Left lung (tissue), 4 donors: ENCODE measurements at regions not wholly inside any gene's neighbourhood (a gene's known extent, or its start where the extent isn't known, plus 50 kb on each side); places are given as distances from the start of the nearest gene placed in this dataset.

ENCODE experiments used
- ATAC-seq: fragments of 200-7000 bp; cut with Tn5 transposase; one replicate; pipeline ENCODE4 v1.9.1; 2020; ENCODE audit warnings: moderate library complexity
- DNase-seq, 4 donors: peaks; one replicate each; pipeline ENCODE4 v3.0.0-alpha.2; 2013 to 2020
- H3K27ac ChIP-seq, 2 donors: fragments of 200-600 bp; sonication (generic) in 1 of 2; one replicate each; pipeline versions ENCODE4 v1.5.0 to v1.8.0; 2020 to 2021
- H3K27me3 ChIP-seq, 2 donors: fragments of 200-600 bp; sonication (generic) in 1 of 2; one replicate each; pipeline versions ENCODE4 v1.5.0 to v1.8.0; 2020 to 2021
- H3K36me3 ChIP-seq, 2 donors: fragments of 200-600 bp; sonication (generic) in 1 of 2; one replicate each; pipeline versions ENCODE4 v1.5.0 to v1.8.0; 2020 to 2021
- H3K4me1 ChIP-seq, 2 donors: fragments of 200-600 bp; one replicate each; pipeline ENCODE4 v1.8.0; 2021
- H3K4me3 ChIP-seq, 2 donors: fragments of 200-600 bp; sonication (generic) in 1 of 2; one replicate each; pipeline versions ENCODE4 v1.5.0 to v1.8.0; 2020 to 2021; ENCODE audit warnings: mild to moderate bottlenecking in 1 of 2
- H3K9me3 ChIP-seq, 2 donors: fragments of 200-600 bp; sonication (generic) in 1 of 2; one replicate each; pipeline versions ENCODE4 v1.5.0 to v1.8.0; 2020 to 2021
- intact Hi-C, 2 donors: fragments of 100-400 bp; cut with DNase I; formaldehyde crosslinking; loops; one replicate each; pipeline versions ENCODE4 v1.11.2 to v1.14.2; 2022
- TF ChIP-seq, protein P1 (sequence below), 2 donors: fragments of 200-600 bp; sonication (generic) in 1 of 2; IDR thresholded peaks; one replicate each; pipeline versions ENCODE4 v1.5.0 to v1.8.0; 2021; ENCODE audit warnings: antibody characterized with exemption in 2 of 2
- donor health status: DM: no; HTN: yes; CAD: no.
- donor health status: DM: no; HTN: no; CAD: no.

DNA sequence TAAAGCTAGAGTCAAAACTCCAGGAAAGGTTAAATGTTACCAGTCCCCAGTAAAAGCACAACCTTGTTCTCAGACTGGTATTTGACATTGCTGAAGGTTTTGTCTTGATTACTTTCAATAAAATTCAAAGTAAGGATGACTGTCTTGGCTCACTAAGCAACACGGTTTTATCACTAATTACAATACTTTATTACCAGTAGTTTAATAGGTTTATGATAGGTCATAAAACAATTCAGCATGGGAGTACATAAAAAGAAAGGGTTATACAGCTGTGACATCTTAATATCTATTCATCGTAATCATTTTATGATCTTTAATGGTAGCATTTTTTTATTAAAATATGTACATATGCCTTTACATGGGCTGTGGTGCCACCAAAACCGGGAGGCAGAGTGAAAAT is 370.7 kb upstream of the IRX2 start:
- intact Hi-C loops: no loop called here
- Histone ChIP-seq H3K36me3 (no peaks in the 10 kb centered on the region), H3K4me1 (no peaks in the 10 kb centered on the region), H3K4me3 (no peak overlapping the region), H3K27me3 (peaks cover 0 to 49% of the 10 kb centered on the region in 2 donors), H3K27ac (no peak overlapping the region), H3K9me3 (no peaks in the 10 kb centered on the region)
- ATAC-seq (no peak), DNase-seq (no peak)
- TF ChIP-seq, protein P1, sequence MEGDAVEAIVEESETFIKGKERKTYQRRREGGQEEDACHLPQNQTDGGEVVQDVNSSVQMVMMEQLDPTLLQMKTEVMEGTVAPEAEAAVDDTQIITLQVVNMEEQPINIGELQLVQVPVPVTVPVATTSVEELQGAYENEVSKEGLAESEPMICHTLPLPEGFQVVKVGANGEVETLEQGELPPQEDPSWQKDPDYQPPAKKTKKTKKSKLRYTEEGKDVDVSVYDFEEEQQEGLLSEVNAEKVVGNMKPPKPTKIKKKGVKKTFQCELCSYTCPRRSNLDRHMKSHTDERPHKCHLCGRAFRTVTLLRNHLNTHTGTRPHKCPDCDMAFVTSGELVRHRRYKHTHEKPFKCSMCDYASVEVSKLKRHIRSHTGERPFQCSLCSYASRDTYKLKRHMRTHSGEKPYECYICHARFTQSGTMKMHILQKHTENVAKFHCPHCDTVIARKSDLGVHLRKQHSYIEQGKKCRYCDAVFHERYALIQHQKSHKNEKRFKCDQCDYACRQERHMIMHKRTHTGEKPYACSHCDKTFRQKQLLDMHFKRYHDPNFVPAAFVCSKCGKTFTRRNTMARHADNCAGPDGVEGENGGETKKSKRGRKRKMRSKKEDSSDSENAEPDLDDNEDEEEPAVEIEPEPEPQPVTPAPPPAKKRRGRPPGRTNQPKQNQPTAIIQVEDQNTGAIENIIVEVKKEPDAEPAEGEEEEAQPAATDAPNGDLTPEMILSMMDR (IDR thresholded peaks at IDR 0.05): no peak

DNA sequence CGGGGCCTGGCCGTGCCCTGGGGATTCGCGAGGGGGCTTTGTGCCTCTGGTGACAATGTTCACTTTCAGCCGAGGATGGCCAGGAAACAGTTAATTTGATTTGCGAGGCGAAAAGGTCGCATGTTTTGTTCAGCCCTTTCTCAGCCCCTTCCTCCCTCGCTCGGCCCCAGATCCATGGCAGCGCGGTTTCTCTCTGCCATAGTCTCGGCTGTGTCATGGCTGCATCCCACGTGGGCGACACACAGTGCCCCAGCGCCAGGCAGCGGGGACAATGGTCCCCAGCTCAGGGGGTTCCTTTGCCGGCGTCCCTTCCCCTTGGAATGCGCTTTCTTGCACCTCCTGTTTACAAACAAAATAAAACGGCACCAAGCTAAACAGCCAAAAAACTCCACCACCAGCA is 370.3 kb upstream of the IRX2 start:
- no peak overlapping the region for H3K27ac ChIP-seq
- DNase-seq: no peak
- H3K4me1 ChIP-seq: no peaks in the 10 kb centered on the region
- TF ChIP-seq, protein P1 (IDR thresholded peaks at IDR 0.05): no peak
- ATAC-seq: no peak
- H3K9me3 ChIP-seq: no peaks in the 10 kb centered on the region
- no peak overlapping the region for H3K4me3 ChIP-seq
- intact Hi-C loops: no loop called here
- H3K36me3 ChIP-seq: no peaks in the 10 kb centered on the region
- peaks cover 0 to 53% of the 10 kb centered on the region in 2 donors for H3K27me3 ChIP-seq

DNA sequence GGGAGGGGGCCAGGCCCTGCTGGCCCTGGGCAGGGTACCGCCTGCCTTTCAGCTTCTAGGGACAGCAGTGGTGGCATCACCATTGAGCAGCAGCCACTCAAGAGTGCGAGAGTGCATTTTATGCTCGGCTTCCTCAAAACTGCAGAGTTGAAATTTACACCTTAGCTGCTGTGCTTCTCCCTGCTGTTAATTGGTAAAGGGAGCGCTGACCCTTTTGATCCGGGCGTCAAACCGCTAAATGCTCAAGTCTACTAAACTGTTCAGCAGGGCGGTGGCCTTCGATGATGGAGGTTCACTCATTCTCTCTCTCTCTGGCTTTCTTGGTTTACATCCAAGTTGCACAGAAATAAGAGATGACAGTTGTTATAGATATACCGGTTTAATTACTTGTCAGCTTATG is 368.6 kb upstream of the IRX2 start:
- no peak for ATAC-seq
- H3K27ac ChIP-seq: no peak overlapping the region
- DNase-seq: no peak
- H3K4me3 ChIP-seq: no peak overlapping the region
- peaks cover 0 to 70% of the 10 kb centered on the region in 2 donors for H3K27me3 ChIP-seq
- TF ChIP-seq, protein P1 (IDR thresholded peaks at IDR 0.05): no peak
- no peaks in the 10 kb centered on the region for H3K36me3 ChIP-seq
- no peaks in the 10 kb centered on the region for H3K4me1 ChIP-seq
- no peaks in the 10 kb centered on the region for H3K9me3 ChIP-seq
- intact Hi-C loops: no loop called here

DNA sequence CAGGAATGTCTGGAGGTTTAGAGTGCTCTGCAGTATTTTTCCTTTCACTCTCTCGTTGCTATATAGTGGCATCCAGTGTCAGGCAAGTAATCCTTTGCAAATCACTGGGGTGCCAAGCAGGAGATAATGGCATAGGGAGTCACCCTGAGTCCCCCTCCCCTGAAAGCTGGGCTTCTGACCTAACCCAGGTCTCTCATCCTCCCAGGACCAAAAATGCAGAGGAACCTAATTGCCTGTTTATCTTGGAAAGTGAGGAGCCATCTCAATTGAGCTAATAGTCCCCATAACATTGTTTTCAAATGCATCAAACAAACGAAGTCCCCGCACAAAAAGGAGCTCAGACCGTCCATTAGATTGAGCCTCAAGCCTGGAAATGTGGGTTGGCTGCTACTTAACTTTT is 368.0 kb upstream of the IRX2 start:
- H3K4me3 ChIP-seq: no peak overlapping the region
- TF ChIP-seq, protein P1 (IDR thresholded peaks at IDR 0.05): no peak
- no peaks in the 10 kb centered on the region for H3K4me1 ChIP-seq
- ATAC-seq: no peak
- no peaks in the 10 kb centered on the region for H3K36me3 ChIP-seq
- no peak for DNase-seq
- peaks cover 0 to 75% of the 10 kb centered on the region in 2 donors for H3K27me3 ChIP-seq
- no peak overlapping the region for H3K27ac ChIP-seq
- no peaks in the 10 kb centered on the region for H3K9me3 ChIP-seq
- intact Hi-C loops: no loop called here

DNA sequence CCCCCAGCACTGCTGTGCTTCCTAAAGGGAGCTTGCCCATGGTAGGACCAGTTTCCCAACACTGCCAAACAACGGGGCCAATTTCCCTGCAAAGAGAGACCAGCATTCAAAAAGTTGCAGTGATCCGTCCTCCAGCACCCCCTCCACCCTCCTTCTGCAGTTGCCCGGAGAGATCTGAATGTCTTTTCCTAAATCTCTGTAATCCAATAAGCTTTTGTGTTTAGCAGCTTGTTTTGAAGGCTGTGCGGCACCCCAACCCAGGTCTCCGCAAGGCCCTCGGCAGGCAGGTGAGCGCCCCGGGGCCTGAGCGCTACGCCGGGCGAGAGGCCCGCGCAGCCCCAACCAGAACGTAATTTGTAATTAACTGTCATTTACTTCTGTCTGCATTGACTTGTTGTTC is 366.9 kb upstream of the IRX2 start:
- Histone ChIP-seq H3K27me3 (peaks cover 0 to 79% of the 10 kb centered on the region in 2 donors), H3K4me1 (no peaks in the 10 kb centered on the region), H3K27ac (no peak overlapping the region), H3K36me3 (no peaks in the 10 kb centered on the region), H3K4me3 (no peak overlapping the region), H3K9me3 (no peaks in the 10 kb centered on the region)
- TF ChIP-seq, protein P1 (IDR thresholded peaks at IDR 0.05): no peak
- no peak for ATAC-seq
- DNase-seq: no peak
- intact Hi-C loops: no loop called here
